GM12874 (cell line): ENCODE measurements at regions not wholly inside any gene's neighbourhood (a gene's known extent, or its start where the extent isn't known, plus 50 kb on each side); places are given as distances from the start of the nearest gene placed in this dataset.

Experiments used
- CTCF ChIP-seq: IDR thresholded peaks from 2 replicates; pipeline ENCODE4 v1.5.1; 2011; ENCODE audit warnings: low read depth, mild to moderate bottlenecking, control low read depth, low read length, moderate library complexity; ENCODE audit not compliant: insufficient read depth

- TF ChIP-seq CTCF = no peak
These were observed 406.1 kb upstream of the ALCAM start for GRCh38 chr3:104960579-104960978.

- no peak for TF ChIP-seq CTCF
These were observed 404.9 kb upstream of the ALCAM start for GRCh38 chr3:104961851-104962250.

GRCh38 chr3:104974316-104974715 is 392.4 kb upstream of the ALCAM start:
- no peak for TF ChIP-seq CTCF

GRCh38 chr3:104977719-104978118 is 389.0 kb upstream of the ALCAM start:
- TF ChIP-seq CTCF = no peak

GRCh38 chr3:104982130-104982529 is 384.6 kb upstream of the ALCAM start:
- TF ChIP-seq CTCF = no peak

GRCh38 chr3:104987859-104988258 is 378.9 kb upstream of the ALCAM start:
- TF ChIP-seq CTCF = no peak

- no peak for TF ChIP-seq CTCF
These were observed 378.2 kb upstream of the ALCAM start for GRCh38 chr3:104988496-104988895.

- no peak for TF ChIP-seq CTCF
These were observed 376.8 kb upstream of the ALCAM start for GRCh38 chr3:104989878-104990277.
